ENCODE measurements at regions not wholly inside any gene's neighbourhood (a gene's known extent, or its start where the extent isn't known, plus 50 kb on each side); places are given as distances from the start of the nearest gene placed in this dataset.

DNA sequence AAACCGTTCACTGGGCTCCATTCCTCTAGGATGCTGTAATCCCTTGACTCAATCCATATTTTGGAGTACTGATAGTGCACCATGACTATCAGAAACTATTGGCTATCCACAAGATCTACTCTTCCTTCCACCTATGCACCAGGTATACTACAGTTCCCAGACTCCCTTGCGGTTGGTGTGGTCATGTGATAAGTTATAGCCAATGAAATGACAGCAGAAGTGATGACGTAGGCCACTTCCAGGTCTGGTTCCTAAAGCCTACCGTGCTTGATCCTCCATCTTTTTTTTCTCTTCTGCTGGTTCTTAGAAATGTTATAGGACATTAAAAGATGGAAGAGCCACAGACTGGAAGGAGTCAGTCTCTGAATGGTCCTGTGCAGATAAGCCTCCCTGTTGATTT is 278.8 kb upstream of the C16orf82 start:
- TF ChIP-seq CTCF (conservative IDR thresholded peaks at IDR 0.05; ENCODE audit: low read length) (no peak), EZH2phosphoT487 (IDR thresholded peaks at IDR 0.05; ENCODE audit: borderline replicate concordance, low read depth, low read length) (no peak)
